ENCODE measurements at regions not wholly inside any gene's neighbourhood (a gene's known extent, or its start where the extent isn't known, plus 50 kb on each side); places are given as distances from the start of the nearest gene placed in this dataset.

DNA sequence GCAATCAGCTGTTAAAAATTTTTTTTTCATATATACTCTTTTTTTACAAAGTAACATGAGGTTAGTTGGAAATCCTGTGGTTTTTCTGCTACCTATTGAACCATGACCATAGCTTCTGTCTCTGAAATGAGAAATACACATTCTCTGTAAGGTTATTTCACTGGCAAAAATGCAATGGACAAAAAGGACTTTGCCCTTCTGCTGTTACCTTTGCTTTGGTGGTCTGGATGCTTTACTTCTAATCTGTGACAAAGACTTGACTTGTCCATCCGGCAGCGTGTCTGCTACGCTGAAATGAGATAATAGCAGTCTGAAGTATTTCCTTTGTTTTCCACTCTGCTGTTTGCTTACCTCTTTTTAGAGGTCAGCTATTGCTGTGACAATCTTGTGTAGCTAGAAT is 412.8 kb downstream of the SLITRK6 start:
- H3K36me3 ChIP-seq (ENCODE audit: control insufficient read depth in 1 of 2, insufficient read depth in 2 of 2, low read length in 2 of 2), result no peaks in the 10 kb centered on the region
- no peak for DNase-seq (ENCODE audit: low read depth, low spot score)
- RAD21 ChIA-PET (ENCODE audit: low non-redundant PET in 1 of 2, low total read pairs in 2 of 2, uncharacterized antibody in 2 of 2, unreplicated experiment in 2 of 2), result no interaction called here
- H2AFZ ChIP-seq (ENCODE audit: low read depth, low read length, poor library complexity, severe bottlenecking), result no peak overlapping the region
- no peaks in the 10 kb centered on the region for H3K79me2 ChIP-seq (ENCODE audit: insufficient read depth, low read length)
- no peak overlapping the region for H3K27ac ChIP-seq (ENCODE audit: low read depth, low read length)
- TF ChIP-seq CBX3 (IDR thresholded peaks at IDR 0.05; ENCODE audit: low read depth) (no peak), CEBPB (IDR thresholded peaks at IDR 0.05; ENCODE audit: low read depth) (no peak), SIN3A (IDR thresholded peaks at IDR 0.05; ENCODE audit: low read depth) (no peak), EGR1 (IDR thresholded peaks at IDR 0.05; ENCODE audit: low read depth) (no peak), RAD21 (IDR thresholded peaks at IDR 0.05; ENCODE audit: low read depth) (no peak), EZH2phosphoT487 (IDR thresholded peaks at IDR 0.05; ENCODE audit: borderline replicate concordance) (no peak), ZNF274 (IDR thresholded peaks at IDR 0.05; ENCODE audit: low read depth, low read length) (no peak), ZFX (IDR thresholded peaks at IDR 0.05) (no peak), POLR2A (IDR thresholded peaks at IDR 0.05; ENCODE audit: borderline replicate concordance, extremely low read depth, insufficient read depth, insufficient read length) (no peak), FOSL1 (IDR thresholded peaks at IDR 0.05; ENCODE audit: low read depth) (no peak)
- TF ChIP-seq, protein P1, sequence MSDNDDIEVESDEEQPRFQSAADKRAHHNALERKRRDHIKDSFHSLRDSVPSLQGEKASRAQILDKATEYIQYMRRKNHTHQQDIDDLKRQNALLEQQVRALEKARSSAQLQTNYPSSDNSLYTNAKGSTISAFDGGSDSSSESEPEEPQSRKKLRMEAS (IDR thresholded peaks at IDR 0.05), result no peak
- TF ChIP-seq, protein P2, sequence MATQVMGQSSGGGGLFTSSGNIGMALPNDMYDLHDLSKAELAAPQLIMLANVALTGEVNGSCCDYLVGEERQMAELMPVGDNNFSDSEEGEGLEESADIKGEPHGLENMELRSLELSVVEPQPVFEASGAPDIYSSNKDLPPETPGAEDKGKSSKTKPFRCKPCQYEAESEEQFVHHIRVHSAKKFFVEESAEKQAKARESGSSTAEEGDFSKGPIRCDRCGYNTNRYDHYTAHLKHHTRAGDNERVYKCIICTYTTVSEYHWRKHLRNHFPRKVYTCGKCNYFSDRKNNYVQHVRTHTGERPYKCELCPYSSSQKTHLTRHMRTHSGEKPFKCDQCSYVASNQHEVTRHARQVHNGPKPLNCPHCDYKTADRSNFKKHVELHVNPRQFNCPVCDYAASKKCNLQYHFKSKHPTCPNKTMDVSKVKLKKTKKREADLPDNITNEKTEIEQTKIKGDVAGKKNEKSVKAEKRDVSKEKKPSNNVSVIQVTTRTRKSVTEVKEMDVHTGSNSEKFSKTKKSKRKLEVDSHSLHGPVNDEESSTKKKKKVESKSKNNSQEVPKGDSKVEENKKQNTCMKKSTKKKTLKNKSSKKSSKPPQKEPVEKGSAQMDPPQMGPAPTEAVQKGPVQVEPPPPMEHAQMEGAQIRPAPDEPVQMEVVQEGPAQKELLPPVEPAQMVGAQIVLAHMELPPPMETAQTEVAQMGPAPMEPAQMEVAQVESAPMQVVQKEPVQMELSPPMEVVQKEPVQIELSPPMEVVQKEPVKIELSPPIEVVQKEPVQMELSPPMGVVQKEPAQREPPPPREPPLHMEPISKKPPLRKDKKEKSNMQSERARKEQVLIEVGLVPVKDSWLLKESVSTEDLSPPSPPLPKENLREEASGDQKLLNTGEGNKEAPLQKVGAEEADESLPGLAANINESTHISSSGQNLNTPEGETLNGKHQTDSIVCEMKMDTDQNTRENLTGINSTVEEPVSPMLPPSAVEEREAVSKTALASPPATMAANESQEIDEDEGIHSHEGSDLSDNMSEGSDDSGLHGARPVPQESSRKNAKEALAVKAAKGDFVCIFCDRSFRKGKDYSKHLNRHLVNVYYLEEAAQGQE (IDR thresholded peaks at IDR 0.05; ENCODE audit: low read depth), result no peak
- CTCF ChIA-PET, result no interaction called here
- no peaks in the 10 kb centered on the region for H3K9me2 ChIP-seq (ENCODE audit: insufficient read depth)
- H4K20me1 ChIP-seq (ENCODE audit: insufficient read depth), result no peaks in the 10 kb centered on the region
- peaks cover 0 to 3% of the 10 kb centered on the region in 2 experiments; a peak in 1 of 4 replicates for H3K9me3 ChIP-seq (ENCODE audit: control insufficient read depth in 1 of 2, insufficient read depth in 1 of 2, low read depth in 1 of 2, low read length in 2 of 2)
- no peaks in the 10 kb centered on the region for H3K4me1 ChIP-seq (ENCODE audit: control insufficient read depth in 1 of 2, insufficient read depth in 2 of 2, low read length in 2 of 2)
- BruUV-seq (replicated peaks), result no TSS peak
- POLR2A ChIA-PET, result no interaction called here
- no peak for ATAC-seq
- H3K9ac ChIP-seq (ENCODE audit: low read length), result no peak overlapping the region
- no peak overlapping the region for H3K4me2 ChIP-seq (ENCODE audit: low read length)
- intact Hi-C loops (cut with micrococcal nuclease), result no loop called here
- no peak overlapping the region for H3K4me3 ChIP-seq (replicated peaks in 1 of 2; ENCODE audit: low read depth in 1 of 2, low read length in 2 of 2)
- no peaks in the 10 kb centered on the region for H3K27me3 ChIP-seq (ENCODE audit: insufficient read depth, low read length)

Data from HCT116 (cell line).